Lower leg skin (tissue), 3 donors: ENCODE measurements at regions not wholly inside any gene's neighbourhood (a gene's known extent, or its start where the extent isn't known, plus 50 kb on each side); places are given as distances from the start of the nearest gene placed in this dataset.

Source experiments
- CTCF ChIP-seq, 3 donors: fragments of 450-650 bp; IDR thresholded peaks; one replicate each; pipeline ENCODE4 v1.5.1; 2016; ENCODE audit warnings: antibody characterized with exemption in 3 of 3, mild to moderate bottlenecking in 3 of 3, moderate library complexity in 2 of 3
- POLR2A ChIP-seq, 2 donors: fragments of 450-650 bp; IDR thresholded peaks; one replicate each; pipeline ENCODE4 v1.6.1; 2016 to 2017; ENCODE audit warnings: antibody characterized with exemption in 2 of 2, mild to moderate bottlenecking in 1 of 2, moderate library complexity in 1 of 2

GRCh38 chr12:4135919-4136605 is 137.5 kb upstream of the CCND2 start:
- TF ChIP-seq POLR2A (IDR thresholded peaks at IDR 0.05) (no peak), CTCF (IDR thresholded peaks at IDR 0.05) (no peak)
